Esophagus squamous epithelium (tissue), 4 donors: ENCODE measurements at regions not wholly inside any gene's neighbourhood (a gene's known extent, or its start where the extent isn't known, plus 50 kb on each side); places are given as distances from the start of the nearest gene placed in this dataset.

ENCODE experiments used
- CTCF ChIP-seq, 6 experiments: fragments of 450-650 bp in 4 of 6; fragments of 200-600 bp in 2 of 6; sonication (generic) in 2 of 6; IDR thresholded peaks; one replicate each; pipeline ENCODE4 v1.5.1; 2016 to 2019; ENCODE audit warnings: antibody characterized with exemption in 6 of 6, mild to moderate bottlenecking in 4 of 6, moderate library complexity in 4 of 6
- POLR2A ChIP-seq, 4 donors: fragments of 450-650 bp; IDR thresholded peaks; one replicate each; pipeline ENCODE4 v1.6.1; 2017; ENCODE audit warnings: antibody characterized with exemption in 4 of 4, mild to moderate bottlenecking in 4 of 4, moderate library complexity in 3 of 4

GRCh38 chr18:76621226-76621625, 126.2 kb upstream of the ZNF516 start:
- no peak for TF ChIP-seq CTCF (IDR thresholded peaks at IDR 0.05)
- no peak for TF ChIP-seq POLR2A (IDR thresholded peaks at IDR 0.05)
